WTC11 (cell line): ENCODE measurements at regions not wholly inside any gene's neighbourhood (a gene's known extent, or its start where the extent isn't known, plus 50 kb on each side); places are given as distances from the start of the nearest gene placed in this dataset.

Source experiments
- ATF3 ChIP-seq: sonication (generic); formaldehyde crosslinking; conservative IDR thresholded peaks from 2 replicates; pipeline ENCODE4 v1.8.1; 2022; ENCODE audit warnings: mild to moderate bottlenecking, missing genetic modification reagents
- CTCF ChIP-seq: fragments of 200-600 bp; IDR thresholded peaks from 2 replicates; pipeline ENCODE4 v1.8.0; 2022; ENCODE audit warnings: antibody characterized with exemption
- E2F1 ChIP-seq: sonication (generic); formaldehyde crosslinking; IDR thresholded peaks from 2 replicates; pipeline ENCODE4 v1.8.0; 2022; ENCODE audit warnings: mild to moderate bottlenecking, missing genetic modification reagents
- ELF4 ChIP-seq: sonication (generic); formaldehyde crosslinking; IDR thresholded peaks from 2 replicates; pipeline ENCODE4 v1.8.1; 2022; ENCODE audit warnings: low read depth, mild to moderate bottlenecking, moderate library complexity, missing genetic modification reagents
- ESRRA ChIP-seq: sonication (generic); formaldehyde crosslinking; IDR thresholded peaks from 2 replicates; pipeline ENCODE4 v1.8.1; 2022; ENCODE audit warnings: mild to moderate bottlenecking, missing genetic modification reagents, borderline replicate concordance
- ETV6 ChIP-seq: sonication (generic); formaldehyde crosslinking; IDR thresholded peaks from 2 replicates; pipeline ENCODE4 v1.8.1; 2022; ENCODE audit warnings: mild to moderate bottlenecking, missing genetic modification reagents
- FOXP1 ChIP-seq: sonication (generic); formaldehyde crosslinking; IDR thresholded peaks from 2 replicates; pipeline ENCODE4 v1.8.0; 2022; ENCODE audit warnings: missing genetic modification reagents, mild to moderate bottlenecking, moderate library complexity, borderline replicate concordance
- FOXP4 ChIP-seq: sonication (generic); formaldehyde crosslinking; IDR thresholded peaks from 2 replicates; pipeline ENCODE4 v1.8.0; 2022; ENCODE audit warnings: mild to moderate bottlenecking, missing genetic modification reagents
- GRHL2 ChIP-seq: fragments of 250-450 bp; sonication (Bioruptor Pico); IDR thresholded peaks from 2 replicates; pipeline ENCODE4 v1.8.0; 2022; ENCODE audit warnings: mild to moderate bottlenecking, moderate library complexity; ENCODE audit not compliant: insufficient replicate concordance, severe bottlenecking
- NR3C1 ChIP-seq: sonication (generic); formaldehyde crosslinking; conservative IDR thresholded peaks from 2 replicates; pipeline ENCODE4 v1.8.1; 2023; ENCODE audit warnings: low read depth, mild to moderate bottlenecking, missing genetic modification reagents
- SMAD3 ChIP-seq: sonication (generic); formaldehyde crosslinking; IDR thresholded peaks from 2 replicates; pipeline ENCODE4 v1.8.0; 2022; ENCODE audit warnings: missing genetic modification reagents, mild to moderate bottlenecking, borderline replicate concordance
- ZBTB21 ChIP-seq: sonication (generic); formaldehyde crosslinking; IDR thresholded peaks from 2 replicates; pipeline ENCODE4 v1.8.1; 2023; ENCODE audit warnings: mild to moderate bottlenecking, missing genetic modification reagents, borderline replicate concordance
- ZNF396 ChIP-seq: fragments of 250-450 bp; sonication (Bioruptor Pico); IDR thresholded peaks from 2 replicates; pipeline ENCODE4 v1.8.0; 2021; ENCODE audit warnings: mild to moderate bottlenecking, moderate library complexity, borderline replicate concordance

GRCh38 chr15:77733579-77734300 is 101.0 kb upstream of the LINGO1 start:
- TF ChIP-seq CTCF: no peak
- no peak for TF ChIP-seq ETV6 (CRISPR knock-in tag)
- TF ChIP-seq SMAD3 (CRISPR knock-in tag): no peak
- no peak for TF ChIP-seq ZNF396 (CRISPR knock-in tag)
- TF ChIP-seq E2F1 (CRISPR knock-in tag): no peak
- no peak for TF ChIP-seq ATF3 (CRISPR knock-in tag)
- TF ChIP-seq FOXP1 (CRISPR knock-in tag): no peak
- TF ChIP-seq FOXP4: no peak
- no peak for TF ChIP-seq ESRRA (CRISPR knock-in tag)
- no peak for TF ChIP-seq ELF4
- no peak for TF ChIP-seq GRHL2 (CRISPR knock-in tag)
- no peak for TF ChIP-seq NR3C1 (CRISPR knock-in tag)
- no peak for TF ChIP-seq ZBTB21 (CRISPR knock-in tag)
